ENCODE measurements at regions not wholly inside any gene's neighbourhood (a gene's known extent, or its start where the extent isn't known, plus 50 kb on each side); places are given as distances from the start of the nearest gene placed in this dataset.

GRCh38 chr3:194998417-194998816 is 272.5 kb downstream of the XXYLT1 start:
- TF ChIP-seq CTCF (IDR thresholded peaks at IDR 0.05) (no peak), POLR2AphosphoS5 (IDR thresholded peaks at IDR 0.05) (no peak)
